ENCODE measurements at regions not wholly inside any gene's neighbourhood (a gene's known extent, or its start where the extent isn't known, plus 50 kb on each side); places are given as distances from the start of the nearest gene placed in this dataset.

DNA sequence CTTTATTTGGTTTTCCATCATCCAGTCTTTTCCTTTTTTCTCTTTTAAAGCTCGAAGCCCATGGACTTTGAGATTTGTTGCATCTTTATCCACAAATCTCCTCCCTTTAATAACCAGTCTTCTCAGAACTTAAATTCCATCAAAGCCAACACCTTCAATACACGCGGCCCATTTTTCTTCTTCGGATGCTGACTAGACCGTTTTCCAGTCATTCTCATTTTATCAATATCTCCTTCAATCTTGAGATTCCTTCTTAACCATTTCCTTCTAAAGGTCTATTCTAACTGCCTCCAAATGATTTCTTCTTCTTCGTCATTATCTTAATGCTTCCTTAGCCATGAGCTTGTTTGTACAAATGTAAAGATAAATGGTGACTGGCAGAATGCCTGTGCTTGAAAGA is 173.5 kb downstream of the BAMBI start:
- no peaks in the 10 kb centered on the region for H3K79me2 ChIP-seq (replicated peaks; ENCODE audit: insufficient read depth)
- H2AFZ ChIP-seq: no peak overlapping the region
- no peak for ATAC-seq
- H3K27me3 ChIP-seq (ENCODE audit: insufficient read depth): no peaks in the 10 kb centered on the region
- no peaks in the 10 kb centered on the region; the same call in 2 of the 3 replicates for H3K9me3 Mint-ChIP-seq
- no peaks in the 10 kb centered on the region for H3K36me3 ChIP-seq (ENCODE audit: insufficient read depth)
- DNase-seq (ENCODE audit: low spot score): no peak
- H3K4me3 ChIP-seq: no peak overlapping the region
- no peaks in the 10 kb centered on the region for H3F3A ChIP-seq (replicated peaks; ENCODE audit: low read depth)
- H3K4me1 ChIP-seq (ENCODE audit: insufficient read depth): no peaks in the 10 kb centered on the region
- H3K27ac Mint-ChIP-seq: no peak overlapping the region
- TF ChIP-seq CREB1 (CRISPR knock-in tag; IDR thresholded peaks at IDR 0.05; ENCODE audit: low read depth) (no peak), EZH2 (IDR thresholded peaks at IDR 0.05; ENCODE audit: low read depth, unreplicated experiment) (no peak), EZH2phosphoT487 (IDR thresholded peaks at IDR 0.05; ENCODE audit: unreplicated experiment) (no peak), JUNB (IDR thresholded peaks at IDR 0.05; ENCODE audit: unreplicated experiment) (no peak), STAT1 (IDR thresholded peaks at IDR 0.05; ENCODE audit: unreplicated experiment) (no peak), POLR2AphosphoS5 (IDR thresholded peaks at IDR 0.05; ENCODE audit: low read depth) (no peak), ZNF114 (CRISPR knock-in tag; IDR thresholded peaks at IDR 0.05) (no peak)
- TF ChIP-seq, protein P1, sequence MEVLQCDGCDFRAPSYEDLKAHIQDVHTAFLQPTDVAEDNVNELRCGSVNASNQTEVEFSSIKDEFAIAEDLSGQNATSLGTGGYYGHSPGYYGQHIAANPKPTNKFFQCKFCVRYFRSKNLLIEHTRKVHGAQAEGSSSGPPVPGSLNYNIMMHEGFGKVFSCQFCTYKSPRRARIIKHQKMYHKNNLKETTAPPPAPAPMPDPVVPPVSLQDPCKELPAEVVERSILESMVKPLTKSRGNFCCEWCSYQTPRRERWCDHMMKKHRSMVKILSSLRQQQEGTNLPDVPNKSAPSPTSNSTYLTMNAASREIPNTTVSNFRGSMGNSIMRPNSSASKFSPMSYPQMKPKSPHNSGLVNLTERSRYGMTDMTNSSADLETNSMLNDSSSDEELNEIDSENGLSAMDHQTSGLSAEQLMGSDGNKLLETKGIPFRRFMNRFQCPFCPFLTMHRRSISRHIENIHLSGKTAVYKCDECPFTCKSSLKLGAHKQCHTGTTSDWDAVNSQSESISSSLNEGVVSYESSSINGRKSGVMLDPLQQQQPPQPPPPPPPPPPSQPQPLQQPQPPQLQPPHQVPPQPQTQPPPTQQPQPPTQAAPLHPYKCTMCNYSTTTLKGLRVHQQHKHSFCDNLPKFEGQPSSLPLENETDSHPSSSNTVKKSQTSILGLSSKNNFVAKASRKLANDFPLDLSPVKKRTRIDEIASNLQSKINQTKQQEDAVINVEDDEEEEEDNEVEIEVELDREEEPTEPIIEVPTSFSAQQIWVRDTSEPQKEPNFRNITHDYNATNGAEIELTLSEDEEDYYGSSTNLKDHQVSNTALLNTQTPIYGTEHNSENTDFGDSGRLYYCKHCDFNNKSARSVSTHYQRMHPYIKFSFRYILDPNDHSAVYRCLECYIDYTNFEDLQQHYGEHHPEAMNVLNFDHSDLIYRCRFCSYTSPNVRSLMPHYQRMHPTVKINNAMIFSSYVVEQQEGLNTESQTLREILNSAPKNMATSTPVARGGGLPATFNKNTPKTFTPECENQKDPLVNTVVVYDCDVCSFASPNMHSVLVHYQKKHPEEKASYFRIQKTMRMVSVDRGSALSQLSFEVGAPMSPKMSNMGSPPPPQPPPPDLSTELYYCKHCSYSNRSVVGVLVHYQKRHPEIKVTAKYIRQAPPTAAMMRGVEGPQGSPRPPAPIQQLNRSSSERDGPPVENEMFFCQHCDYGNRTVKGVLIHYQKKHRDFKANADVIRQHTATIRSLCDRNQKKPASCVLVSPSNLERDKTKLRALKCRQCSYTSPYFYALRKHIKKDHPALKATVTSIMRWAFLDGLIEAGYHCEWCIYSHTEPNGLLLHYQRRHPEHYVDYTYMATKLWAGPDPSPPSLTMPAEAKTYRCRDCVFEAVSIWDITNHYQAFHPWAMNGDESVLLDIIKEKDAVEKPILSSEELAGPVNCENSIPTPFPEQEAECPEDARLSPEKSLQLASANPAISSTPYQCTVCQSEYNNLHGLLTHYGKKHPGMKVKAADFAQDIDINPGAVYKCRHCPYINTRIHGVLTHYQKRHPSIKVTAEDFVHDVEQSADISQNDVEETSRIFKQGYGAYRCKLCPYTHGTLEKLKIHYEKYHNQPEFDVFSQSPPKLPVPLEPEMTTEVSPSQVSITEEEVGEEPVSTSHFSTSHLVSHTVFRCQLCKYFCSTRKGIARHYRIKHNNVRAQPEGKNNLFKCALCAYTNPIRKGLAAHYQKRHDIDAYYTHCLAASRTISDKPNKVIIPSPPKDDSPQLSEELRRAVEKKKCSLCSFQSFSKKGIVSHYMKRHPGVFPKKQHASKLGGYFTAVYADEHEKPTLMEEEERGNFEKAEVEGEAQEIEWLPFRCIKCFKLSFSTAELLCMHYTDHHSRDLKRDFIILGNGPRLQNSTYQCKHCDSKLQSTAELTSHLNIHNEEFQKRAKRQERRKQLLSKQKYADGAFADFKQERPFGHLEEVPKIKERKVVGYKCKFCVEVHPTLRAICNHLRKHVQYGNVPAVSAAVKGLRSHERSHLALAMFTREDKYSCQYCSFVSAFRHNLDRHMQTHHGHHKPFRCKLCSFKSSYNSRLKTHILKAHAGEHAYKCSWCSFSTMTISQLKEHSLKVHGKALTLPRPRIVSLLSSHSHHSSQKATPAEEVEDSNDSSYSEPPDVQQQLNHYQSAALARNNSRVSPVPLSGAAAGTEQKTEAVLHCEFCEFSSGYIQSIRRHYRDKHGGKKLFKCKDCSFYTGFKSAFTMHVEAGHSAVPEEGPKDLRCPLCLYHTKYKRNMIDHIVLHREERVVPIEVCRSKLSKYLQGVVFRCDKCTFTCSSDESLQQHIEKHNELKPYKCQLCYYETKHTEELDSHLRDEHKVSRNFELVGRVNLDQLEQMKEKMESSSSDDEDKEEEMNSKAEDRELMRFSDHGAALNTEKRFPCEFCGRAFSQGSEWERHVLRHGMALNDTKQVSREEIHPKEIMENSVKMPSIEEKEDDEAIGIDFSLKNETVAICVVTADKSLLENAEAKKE (CRISPR knock-in tag; IDR thresholded peaks at IDR 0.05): no peak
- TF ChIP-seq, protein P2, sequence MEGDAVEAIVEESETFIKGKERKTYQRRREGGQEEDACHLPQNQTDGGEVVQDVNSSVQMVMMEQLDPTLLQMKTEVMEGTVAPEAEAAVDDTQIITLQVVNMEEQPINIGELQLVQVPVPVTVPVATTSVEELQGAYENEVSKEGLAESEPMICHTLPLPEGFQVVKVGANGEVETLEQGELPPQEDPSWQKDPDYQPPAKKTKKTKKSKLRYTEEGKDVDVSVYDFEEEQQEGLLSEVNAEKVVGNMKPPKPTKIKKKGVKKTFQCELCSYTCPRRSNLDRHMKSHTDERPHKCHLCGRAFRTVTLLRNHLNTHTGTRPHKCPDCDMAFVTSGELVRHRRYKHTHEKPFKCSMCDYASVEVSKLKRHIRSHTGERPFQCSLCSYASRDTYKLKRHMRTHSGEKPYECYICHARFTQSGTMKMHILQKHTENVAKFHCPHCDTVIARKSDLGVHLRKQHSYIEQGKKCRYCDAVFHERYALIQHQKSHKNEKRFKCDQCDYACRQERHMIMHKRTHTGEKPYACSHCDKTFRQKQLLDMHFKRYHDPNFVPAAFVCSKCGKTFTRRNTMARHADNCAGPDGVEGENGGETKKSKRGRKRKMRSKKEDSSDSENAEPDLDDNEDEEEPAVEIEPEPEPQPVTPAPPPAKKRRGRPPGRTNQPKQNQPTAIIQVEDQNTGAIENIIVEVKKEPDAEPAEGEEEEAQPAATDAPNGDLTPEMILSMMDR (conservative IDR thresholded peaks at IDR 0.05; ENCODE audit: low read depth in 2 of 2): no peak
- TF ChIP-seq, protein P3, sequence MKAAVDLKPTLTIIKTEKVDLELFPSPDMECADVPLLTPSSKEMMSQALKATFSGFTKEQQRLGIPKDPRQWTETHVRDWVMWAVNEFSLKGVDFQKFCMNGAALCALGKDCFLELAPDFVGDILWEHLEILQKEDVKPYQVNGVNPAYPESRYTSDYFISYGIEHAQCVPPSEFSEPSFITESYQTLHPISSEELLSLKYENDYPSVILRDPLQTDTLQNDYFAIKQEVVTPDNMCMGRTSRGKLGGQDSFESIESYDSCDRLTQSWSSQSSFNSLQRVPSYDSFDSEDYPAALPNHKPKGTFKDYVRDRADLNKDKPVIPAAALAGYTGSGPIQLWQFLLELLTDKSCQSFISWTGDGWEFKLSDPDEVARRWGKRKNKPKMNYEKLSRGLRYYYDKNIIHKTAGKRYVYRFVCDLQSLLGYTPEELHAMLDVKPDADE (IDR thresholded peaks at IDR 0.05): no peak
- TF ChIP-seq, protein P4, sequence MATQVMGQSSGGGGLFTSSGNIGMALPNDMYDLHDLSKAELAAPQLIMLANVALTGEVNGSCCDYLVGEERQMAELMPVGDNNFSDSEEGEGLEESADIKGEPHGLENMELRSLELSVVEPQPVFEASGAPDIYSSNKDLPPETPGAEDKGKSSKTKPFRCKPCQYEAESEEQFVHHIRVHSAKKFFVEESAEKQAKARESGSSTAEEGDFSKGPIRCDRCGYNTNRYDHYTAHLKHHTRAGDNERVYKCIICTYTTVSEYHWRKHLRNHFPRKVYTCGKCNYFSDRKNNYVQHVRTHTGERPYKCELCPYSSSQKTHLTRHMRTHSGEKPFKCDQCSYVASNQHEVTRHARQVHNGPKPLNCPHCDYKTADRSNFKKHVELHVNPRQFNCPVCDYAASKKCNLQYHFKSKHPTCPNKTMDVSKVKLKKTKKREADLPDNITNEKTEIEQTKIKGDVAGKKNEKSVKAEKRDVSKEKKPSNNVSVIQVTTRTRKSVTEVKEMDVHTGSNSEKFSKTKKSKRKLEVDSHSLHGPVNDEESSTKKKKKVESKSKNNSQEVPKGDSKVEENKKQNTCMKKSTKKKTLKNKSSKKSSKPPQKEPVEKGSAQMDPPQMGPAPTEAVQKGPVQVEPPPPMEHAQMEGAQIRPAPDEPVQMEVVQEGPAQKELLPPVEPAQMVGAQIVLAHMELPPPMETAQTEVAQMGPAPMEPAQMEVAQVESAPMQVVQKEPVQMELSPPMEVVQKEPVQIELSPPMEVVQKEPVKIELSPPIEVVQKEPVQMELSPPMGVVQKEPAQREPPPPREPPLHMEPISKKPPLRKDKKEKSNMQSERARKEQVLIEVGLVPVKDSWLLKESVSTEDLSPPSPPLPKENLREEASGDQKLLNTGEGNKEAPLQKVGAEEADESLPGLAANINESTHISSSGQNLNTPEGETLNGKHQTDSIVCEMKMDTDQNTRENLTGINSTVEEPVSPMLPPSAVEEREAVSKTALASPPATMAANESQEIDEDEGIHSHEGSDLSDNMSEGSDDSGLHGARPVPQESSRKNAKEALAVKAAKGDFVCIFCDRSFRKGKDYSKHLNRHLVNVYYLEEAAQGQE (IDR thresholded peaks at IDR 0.05; ENCODE audit: unreplicated experiment): no peak
- no peak overlapping the region for H3K4me3 Mint-ChIP-seq
- peaks cover 1% of the 10 kb centered on the region for H3K27me3 Mint-ChIP-seq (ENCODE audit: insufficient read depth, low read depth, poor library complexity)
- H3K36me3 Mint-ChIP-seq (ENCODE audit: low read depth): no peaks in the 10 kb centered on the region
- no peaks in the 10 kb centered on the region; the same call in 1 of the 2 replicates for H3K9me2 ChIP-seq (ENCODE audit: insufficient read depth)
- H3K4me2 ChIP-seq: no peak overlapping the region
- H3K27ac ChIP-seq (ENCODE audit: low read depth): no peak overlapping the region
- H3K4me1 Mint-ChIP-seq: no peaks in the 10 kb centered on the region
- no peaks in the 10 kb centered on the region for H4K20me1 ChIP-seq (replicated peaks; ENCODE audit: insufficient read depth)

Measured in GM23338 (cell line).